MM.1S (cell line): ENCODE measurements at regions not wholly inside any gene's neighbourhood (a gene's known extent, or its start where the extent isn't known, plus 50 kb on each side); places are given as distances from the start of the nearest gene placed in this dataset.

Source experiments
- DNase-seq: peaks from one replicate; pipeline ENCODE4 v3.0.0-alpha.2; 2015
- H2AFZ ChIP-seq: fragments of 300-600 bp; sonication (generic); 2 replicates; pipeline ENCODE4 v1.6.0; 2016; ENCODE audit warnings: antibody characterized with exemption, low read length
- H3F3A ChIP-seq: fragments of 300-600 bp; sonication (generic); 2 replicates; pipeline ENCODE4 v1.6.1; 2016; ENCODE audit warnings: mild to moderate bottlenecking, antibody characterized with exemption, low read length, moderate library complexity, mixed read lengths; ENCODE audit not compliant: insufficient read depth
- H3K27ac ChIP-seq: fragments of 300-600 bp; sonication (generic); 2 replicates; pipeline ENCODE4 v1.5.1; 2016; ENCODE audit warnings: mild to moderate bottlenecking, low read length
- H3K27me3 ChIP-seq: fragments of 300-600 bp; sonication (generic); replicated peaks from 2 replicates; pipeline ENCODE4 v1.6.0; 2016; ENCODE audit warnings: low read length; ENCODE audit not compliant: insufficient read depth
- H3K36me3 ChIP-seq: fragments of 300-600 bp; sonication (generic); replicated peaks from 2 replicates; pipeline ENCODE4 v1.6.1; 2016; ENCODE audit warnings: mild to moderate bottlenecking, low read length, mixed read lengths; ENCODE audit not compliant: insufficient read depth
- H3K4me1 ChIP-seq: fragments of 300-600 bp; sonication (generic); 2 replicates; pipeline ENCODE4 v1.6.1; 2016; ENCODE audit warnings: low read length, mixed read lengths
- H3K4me2 ChIP-seq: fragments of 300-600 bp; sonication (generic); 2 replicates; pipeline ENCODE4 v1.6.0; 2016; ENCODE audit warnings: low read depth, low read length
- H3K4me3 ChIP-seq: fragments of 300-600 bp; sonication (generic); 2 replicates; pipeline ENCODE4 v1.5.1; 2016; ENCODE audit warnings: low read length, mixed read lengths
- H3K79me2 ChIP-seq: fragments of 300-600 bp; sonication (generic); 2 replicates; pipeline ENCODE4 v1.6.1; 2016; ENCODE audit warnings: mixed run types, low read length, mixed read lengths
- H3K9ac ChIP-seq: fragments of 300-600 bp; sonication (generic); 2 replicates; pipeline ENCODE4 v1.6.1; 2016; ENCODE audit warnings: low read length, mixed read lengths
- H3K9me2 ChIP-seq: fragments of 300-600 bp; sonication (generic); replicated peaks from 2 replicates; pipeline ENCODE4 v1.6.1; 2016; ENCODE audit warnings: mild to moderate bottlenecking, low read length, mixed read lengths; ENCODE audit not compliant: insufficient read depth
- H3K9me3 ChIP-seq: fragments of 300-600 bp; sonication (generic); replicated peaks from 2 replicates; pipeline ENCODE4 v1.6.1; 2016; ENCODE audit warnings: mild to moderate bottlenecking, low read length, mixed read lengths; ENCODE audit not compliant: insufficient read depth
- H4K20me1 ChIP-seq: fragments of 300-600 bp; sonication (generic); 2 replicates; pipeline ENCODE4 v1.6.1; 2016; ENCODE audit warnings: mild to moderate bottlenecking, low read length, moderate library complexity, mixed read lengths; ENCODE audit not compliant: insufficient read depth
- EZH2 ChIP-seq: fragments of 300-600 bp; sonication (generic); optimal IDR thresholded peaks from 2 replicates; pipeline ENCODE3; 2017; ENCODE audit warnings: low read depth, mild to moderate bottlenecking, antibody characterized with exemption, low read length, mixed read lengths
- EZH2phosphoT487 ChIP-seq: fragments of 300-600 bp; sonication (generic); IDR thresholded peaks from 2 replicates; pipeline ENCODE4 v1.6.1; 2018; ENCODE audit warnings: antibody characterized with exemption, low read length
- TF ChIP-seq, protein P1 (sequence below): fragments of 300-600 bp; sonication (generic); IDR thresholded peaks from 2 replicates; pipeline ENCODE4 v1.5.1; 2016; ENCODE audit warnings: antibody characterized with exemption, low read length, mixed read lengths

DNA sequence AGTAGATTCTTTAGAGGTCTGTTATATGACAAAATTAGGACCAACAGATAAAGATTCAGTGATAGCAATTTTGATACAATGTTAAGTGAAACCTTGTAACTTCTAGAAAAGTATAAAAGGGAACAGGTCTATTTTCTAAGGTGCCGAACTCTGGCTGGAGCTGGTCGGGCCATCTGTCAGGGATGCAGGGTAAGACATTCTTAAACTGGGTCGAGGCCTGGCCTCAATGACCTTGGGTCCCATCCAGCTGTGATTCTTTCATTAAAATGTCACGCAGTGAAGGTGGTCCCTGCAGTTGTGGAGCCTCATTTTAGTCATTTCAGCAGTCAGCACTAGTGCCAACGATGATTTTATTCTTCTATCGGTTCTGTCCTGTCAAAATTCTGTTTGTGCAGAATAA is 271.9 kb upstream of the SPRY2 start:
- H3F3A ChIP-seq: no peaks in the 10 kb centered on the region
- no peak for TF ChIP-seq EZH2phosphoT487
- TF ChIP-seq EZH2: no peak
- TF ChIP-seq, protein P1, sequence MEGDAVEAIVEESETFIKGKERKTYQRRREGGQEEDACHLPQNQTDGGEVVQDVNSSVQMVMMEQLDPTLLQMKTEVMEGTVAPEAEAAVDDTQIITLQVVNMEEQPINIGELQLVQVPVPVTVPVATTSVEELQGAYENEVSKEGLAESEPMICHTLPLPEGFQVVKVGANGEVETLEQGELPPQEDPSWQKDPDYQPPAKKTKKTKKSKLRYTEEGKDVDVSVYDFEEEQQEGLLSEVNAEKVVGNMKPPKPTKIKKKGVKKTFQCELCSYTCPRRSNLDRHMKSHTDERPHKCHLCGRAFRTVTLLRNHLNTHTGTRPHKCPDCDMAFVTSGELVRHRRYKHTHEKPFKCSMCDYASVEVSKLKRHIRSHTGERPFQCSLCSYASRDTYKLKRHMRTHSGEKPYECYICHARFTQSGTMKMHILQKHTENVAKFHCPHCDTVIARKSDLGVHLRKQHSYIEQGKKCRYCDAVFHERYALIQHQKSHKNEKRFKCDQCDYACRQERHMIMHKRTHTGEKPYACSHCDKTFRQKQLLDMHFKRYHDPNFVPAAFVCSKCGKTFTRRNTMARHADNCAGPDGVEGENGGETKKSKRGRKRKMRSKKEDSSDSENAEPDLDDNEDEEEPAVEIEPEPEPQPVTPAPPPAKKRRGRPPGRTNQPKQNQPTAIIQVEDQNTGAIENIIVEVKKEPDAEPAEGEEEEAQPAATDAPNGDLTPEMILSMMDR: no peak
- H4K20me1 ChIP-seq: no peaks in the 10 kb centered on the region
- H3K4me1 ChIP-seq: no peaks in the 10 kb centered on the region
- no peak overlapping the region for H3K4me2 ChIP-seq
- H3K27ac ChIP-seq: no peak overlapping the region
- H3K27me3 ChIP-seq: no peaks in the 10 kb centered on the region
- H3K4me3 ChIP-seq: no peak overlapping the region
- no peak for DNase-seq
- no peaks in the 10 kb centered on the region for H3K9me3 ChIP-seq
- no peak overlapping the region for H3K9ac ChIP-seq
- H3K36me3 ChIP-seq: no peaks in the 10 kb centered on the region
- no peaks in the 10 kb centered on the region for H3K9me2 ChIP-seq
- H3K79me2 ChIP-seq: no peaks in the 10 kb centered on the region
- H2AFZ ChIP-seq: no peak overlapping the region

DNA sequence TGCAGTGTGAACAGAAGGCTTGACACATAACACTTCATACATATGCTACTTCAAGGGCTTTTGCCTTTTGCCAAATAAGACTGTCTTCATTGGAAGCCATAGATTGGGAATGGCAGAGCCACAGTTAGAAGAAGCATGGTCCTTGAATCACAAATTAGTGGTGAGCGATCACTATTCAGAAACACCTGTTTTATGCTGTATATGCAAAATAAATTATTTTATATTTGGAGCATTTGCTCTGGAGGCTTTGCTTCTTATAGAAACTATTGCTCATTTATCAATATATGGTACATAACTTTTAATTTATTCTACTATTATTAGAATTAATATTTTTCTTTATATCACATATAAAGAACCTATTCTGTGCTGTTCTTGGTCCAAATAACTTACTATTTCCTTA is 270.4 kb upstream of the SPRY2 start:
- no peaks in the 10 kb centered on the region for H3K36me3 ChIP-seq
- H3K4me1 ChIP-seq: no peaks in the 10 kb centered on the region
- no peaks in the 10 kb centered on the region for H3K9me2 ChIP-seq
- H3K4me2 ChIP-seq: no peak overlapping the region
- H3K79me2 ChIP-seq: no peaks in the 10 kb centered on the region
- H3K9ac ChIP-seq: no peak overlapping the region
- no peaks in the 10 kb centered on the region for H3K27me3 ChIP-seq
- no peaks in the 10 kb centered on the region for H4K20me1 ChIP-seq
- H3F3A ChIP-seq: no peaks in the 10 kb centered on the region
- DNase-seq: no peak
- H3K27ac ChIP-seq: no peak overlapping the region
- TF ChIP-seq EZH2: no peak
- TF ChIP-seq, protein P1: no peak
- no peak overlapping the region for H3K4me3 ChIP-seq
- no peaks in the 10 kb centered on the region for H3K9me3 ChIP-seq
- H2AFZ ChIP-seq: no peak overlapping the region

DNA sequence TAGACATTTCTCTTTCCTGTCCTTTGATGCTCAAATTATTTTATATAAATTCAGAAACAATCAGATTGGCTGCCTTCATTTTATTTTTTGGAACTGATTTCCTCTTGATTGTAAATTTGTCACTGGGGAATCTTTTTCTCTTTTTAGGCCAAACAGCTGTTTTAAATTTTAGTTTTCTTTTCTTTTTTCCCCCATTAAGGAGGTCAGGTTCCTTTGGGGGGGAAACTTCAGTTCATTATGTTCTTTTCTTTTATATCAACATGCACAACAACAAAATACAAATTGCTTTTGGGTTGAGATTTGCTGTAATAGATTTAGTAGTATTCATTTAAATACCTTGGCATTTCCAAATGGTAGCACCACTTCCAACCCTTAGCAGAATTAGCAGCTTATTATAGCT is 264.8 kb upstream of the SPRY2 start:
- H3F3A ChIP-seq: no peaks in the 10 kb centered on the region
- no peak overlapping the region for H3K4me3 ChIP-seq
- H3K36me3 ChIP-seq: no peaks in the 10 kb centered on the region
- TF ChIP-seq, protein P1: no peak
- TF ChIP-seq EZH2phosphoT487: no peak
- no peak for TF ChIP-seq EZH2
- DNase-seq: no peak
- peaks cover 8% of the 10 kb centered on the region for H3K4me1 ChIP-seq
- no peaks in the 10 kb centered on the region for H3K9me3 ChIP-seq
- H3K9ac ChIP-seq: no peak overlapping the region
- H3K9me2 ChIP-seq: no peaks in the 10 kb centered on the region
- no peak overlapping the region for H3K27ac ChIP-seq
- H3K27me3 ChIP-seq: no peaks in the 10 kb centered on the region
- no peaks in the 10 kb centered on the region for H3K79me2 ChIP-seq
- no peak overlapping the region for H3K4me2 ChIP-seq
- no peaks in the 10 kb centered on the region for H4K20me1 ChIP-seq
- H2AFZ ChIP-seq: no peak overlapping the region

DNA sequence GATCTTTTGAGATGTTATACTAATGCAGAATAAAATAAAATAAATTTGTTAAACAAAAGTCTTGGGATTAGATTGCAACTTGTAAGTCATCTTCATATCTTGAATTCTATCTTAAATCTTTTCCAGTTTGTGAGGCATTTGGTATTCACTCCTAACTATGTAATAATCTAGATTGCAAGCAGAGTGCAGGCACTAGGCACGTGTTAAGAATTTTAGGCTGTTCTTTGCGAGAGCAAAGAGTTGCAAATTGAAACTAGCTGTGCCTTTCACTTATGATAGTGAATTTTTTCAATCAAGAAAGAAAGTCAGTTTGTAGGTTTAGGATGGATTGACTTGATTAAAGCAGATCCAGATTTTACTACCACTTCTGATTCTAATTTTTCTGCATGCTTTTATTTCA is 264.1 kb upstream of the SPRY2 start:
- Histone ChIP-seq H3K4me2 (no peak overlapping the region), H3K9me2 (no peaks in the 10 kb centered on the region), H3K79me2 (no peaks in the 10 kb centered on the region), H3K9ac (no peak overlapping the region), H3F3A (no peaks in the 10 kb centered on the region), H3K9me3 (no peaks in the 10 kb centered on the region), H3K4me1 (peaks cover 8% of the 10 kb centered on the region), H3K36me3 (no peaks in the 10 kb centered on the region), H3K27me3 (no peaks in the 10 kb centered on the region), H3K4me3 (no peak overlapping the region), H4K20me1 (no peaks in the 10 kb centered on the region), H2AFZ (no peak overlapping the region), H3K27ac (no peak overlapping the region)
- no peak for DNase-seq
- TF ChIP-seq EZH2phosphoT487 (no peak), EZH2 (no peak)
- TF ChIP-seq, protein P1: no peak
